NCI-H1092 (cell line): ENCODE measurements at regions not wholly inside any gene's neighbourhood (a gene's known extent, or its start where the extent isn't known, plus 50 kb on each side); places are given as distances from the start of the nearest gene placed in this dataset.

ENCODE experiments used
- DNase-seq: peaks from one replicate; lab custom pipeline; 2025; lab: John Stamatoyannopoulos, UW

- no peak for DNase-seq
Measured at GRCh38 chr5:34587355-34588241, 68.5 kb upstream of the RAI14 start.

- DNase-seq = no peak
Measured at GRCh38 chr5:34589832-34590231, 66.3 kb upstream of the RAI14 start.

GRCh38 chr5:34591723-34592122, 64.4 kb upstream of the RAI14 start:
- no peak for DNase-seq

GRCh38 chr5:34597034-34598027, 58.8 kb upstream of the RAI14 start:
- no peak for DNase-seq

GRCh38 chr5:34598177-34598794, 57.8 kb upstream of the RAI14 start:
- no peak for DNase-seq

GRCh38 chr5:34599471-34600117, 56.5 kb upstream of the RAI14 start:
- DNase-seq = no peak

GRCh38 chr5:34600118-34600493, 56.0 kb upstream of the RAI14 start:
- DNase-seq = no peak

GRCh38 chr5:34603378-34603777, 52.8 kb upstream of the RAI14 start:
- DNase-seq = no peak

- DNase-seq = no peak
Measured at GRCh38 chr5:34604119-34604675, 51.9 kb upstream of the RAI14 start.

GRCh38 chr5:34606101-34606500, 50.0 kb upstream of the RAI14 start:
- no peak for DNase-seq
